AG09319 (cell line): ENCODE measurements at regions not wholly inside any gene's neighbourhood (a gene's known extent, or its start where the extent isn't known, plus 50 kb on each side); places are given as distances from the start of the nearest gene placed in this dataset.

Source experiments
- DNase-seq: peaks from one replicate; pipeline ENCODE4 v3.0.0-alpha.2; 2010; ENCODE audit warnings: low read depth; ENCODE audit errors: extremely low read depth
- CTCF ChIP-seq: IDR thresholded peaks from 2 replicates; pipeline ENCODE4 v1.5.1; 2011; ENCODE audit warnings: low read depth, mild to moderate bottlenecking, inconsistent platforms, low read length, moderate library complexity

GRCh38 chr2:128813352-128814034, 494.8 kb upstream of the HS6ST1 start:
- no peak for DNase-seq
- TF ChIP-seq CTCF, result no peak

GRCh38 chr2:128815248-128815647, 496.6 kb upstream of the HS6ST1 start:
- DNase-seq, result no peak
- no peak for TF ChIP-seq CTCF

GRCh38 chr2:128817171-128817570, 498.5 kb upstream of the HS6ST1 start:
- no peak for DNase-seq
- no peak for TF ChIP-seq CTCF

GRCh38 chr2:128817813-128818212, 499.1 kb upstream of the HS6ST1 start:
- no peak for DNase-seq
- no peak for TF ChIP-seq CTCF

- DNase-seq, result no peak
- no peak for TF ChIP-seq CTCF
Measured at GRCh38 chr2:128818248-128818647, 499.6 kb upstream of the HS6ST1 start.

- no peak for TF ChIP-seq CTCF
- no peak for DNase-seq
Measured at GRCh38 chr2:128818704-128819491, 500.2 kb upstream of the HS6ST1 start.

- TF ChIP-seq CTCF, result no peak
- DNase-seq, result no peak
Measured at GRCh38 chr2:128820452-128820851, 501.8 kb upstream of the HS6ST1 start.
